GM23248 (cell line): ENCODE measurements at regions not wholly inside any gene's neighbourhood (a gene's known extent, or its start where the extent isn't known, plus 50 kb on each side); places are given as distances from the start of the nearest gene placed in this dataset.

Source experiments
- DNase-seq: peaks from one replicate; pipeline ENCODE4 v3.0.0-alpha.2; 2015
- H2AFZ ChIP-seq: fragments of 200-600 bp; sonication (generic); 2 replicates; pipeline ENCODE4 v1.6.1; 2016; ENCODE audit warnings: antibody characterized with exemption
- H3F3A ChIP-seq: fragments of 200-600 bp; sonication (generic); 2 replicates; pipeline ENCODE4 v1.6.1; 2016; ENCODE audit warnings: mild to moderate bottlenecking, antibody characterized with exemption, mixed run types; ENCODE audit not compliant: insufficient read depth
- H3K27ac ChIP-seq: fragments of 200-600 bp; sonication (generic); 2 replicates; pipeline ENCODE4 v1.5.1; 2016; ENCODE audit warnings: mild to moderate bottlenecking
- H3K27me3 ChIP-seq: fragments of 200-600 bp; sonication (generic); replicated peaks from 2 replicates; pipeline ENCODE4 v1.6.1; 2016; ENCODE audit warnings: mild to moderate bottlenecking; ENCODE audit not compliant: insufficient read depth
- H3K36me3 ChIP-seq: fragments of 200-600 bp; sonication (generic); 2 replicates; pipeline ENCODE4 v1.6.1; 2016; ENCODE audit warnings: low read depth, mild to moderate bottlenecking
- H3K4me1 ChIP-seq: fragments of 200-600 bp; sonication (generic); 2 replicates; pipeline ENCODE4 v1.6.1; 2016; ENCODE audit warnings: mild to moderate bottlenecking; ENCODE audit not compliant: insufficient read depth
- H3K4me2 ChIP-seq: fragments of 200-600 bp; sonication (generic); one replicate; pipeline ENCODE4 v1.6.1; 2016; ENCODE audit warnings: mild to moderate bottlenecking; ENCODE audit not compliant: unreplicated experiment
- H3K4me3 ChIP-seq: fragments of 200-600 bp; sonication (generic); 2 replicates; pipeline ENCODE4 v1.5.1; 2016; ENCODE audit warnings: mild to moderate bottlenecking
- H3K79me2 ChIP-seq: fragments of 200-600 bp; sonication (generic); 2 replicates; pipeline ENCODE4 v1.6.1; 2016; ENCODE audit warnings: mild to moderate bottlenecking; ENCODE audit not compliant: insufficient read depth
- H3K9ac ChIP-seq: fragments of 200-600 bp; sonication (generic); 2 replicates; pipeline ENCODE4 v1.6.1; 2016; ENCODE audit warnings: mild to moderate bottlenecking
- H3K9me2 ChIP-seq: fragments of 200-600 bp; sonication (generic); 2 replicates; pipeline ENCODE4 v1.6.1; 2016; ENCODE audit warnings: mixed run types, mild to moderate bottlenecking, moderate library complexity; ENCODE audit not compliant: insufficient read depth
- H3K9me3 ChIP-seq: fragments of 200-600 bp; sonication (generic); one replicate; pipeline ENCODE4 v1.6.1; 2017; ENCODE audit warnings: low read depth
- H4K20me1 ChIP-seq: fragments of 200-600 bp; sonication (generic); 2 replicates; pipeline ENCODE4 v1.6.0; 2016; ENCODE audit not compliant: insufficient read depth
- EZH2 ChIP-seq: fragments of 200-600 bp; sonication (generic); IDR thresholded peaks from 2 replicates; pipeline ENCODE4 v1.6.1; 2018; ENCODE audit warnings: antibody characterized with exemption, mild to moderate bottlenecking; ENCODE audit not compliant: insufficient read depth, poor library complexity, severe bottlenecking
- EZH2phosphoT487 ChIP-seq: fragments of 200-600 bp; sonication (generic); IDR thresholded peaks from 2 replicates; pipeline ENCODE4 v1.6.1; 2018; ENCODE audit warnings: antibody characterized with exemption, moderate library complexity, mild to moderate bottlenecking, low read depth; ENCODE audit not compliant: insufficient read depth
- WGBS, 2 experiments: methylation state at CpG; one replicate each; pipeline ENCODE4 v1.1.6; 2015 to 2017; ENCODE audit warnings: low lambda C conversion rate in 2 of 2, low coverage in 1 of 2; ENCODE audit errors: missing lambda C conversion rate in 2 of 2; 5-methylcytosine and 5-hydroxymethylcytosine counted together
- in situ Hi-C: fragments of 300-500 bp; cut with MboI; formaldehyde crosslinking; loops from 2 replicates; pipeline ENCODE4 v1.15.0; 2020

DNA sequence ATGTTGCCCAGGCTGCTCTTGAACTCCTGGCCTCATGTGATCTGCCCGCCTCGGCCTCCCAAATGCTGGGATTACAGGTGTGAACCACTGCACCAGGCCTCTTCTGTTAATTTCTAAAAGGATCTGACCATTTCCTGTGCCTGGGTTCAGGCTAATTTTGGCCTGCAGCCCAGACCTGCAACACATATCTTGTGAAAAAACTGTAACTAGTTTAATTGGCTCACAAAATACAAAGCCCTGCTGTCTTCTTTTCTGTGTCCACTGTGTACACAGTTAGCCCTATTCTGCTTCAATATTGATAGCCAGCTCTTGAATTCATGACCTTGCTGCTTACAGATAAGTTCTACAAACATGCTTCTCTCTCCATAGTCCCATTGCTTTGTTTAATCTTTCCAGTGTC is 753.5 kb downstream of the PDHA2 start:
- no peaks in the 10 kb centered on the region for H3K36me3 ChIP-seq
- H3F3A ChIP-seq: no peaks in the 10 kb centered on the region
- in situ Hi-C loops: no loop called here
- H3K79me2 ChIP-seq: no peaks in the 10 kb centered on the region
- no peak overlapping the region for H2AFZ ChIP-seq
- DNase-seq: no peak
- H4K20me1 ChIP-seq: no peaks in the 10 kb centered on the region
- no peak overlapping the region for H3K4me2 ChIP-seq
- TF ChIP-seq EZH2phosphoT487: no peak
- TF ChIP-seq EZH2: no peak
- H3K9me2 ChIP-seq: no peaks in the 10 kb centered on the region
- no peaks in the 10 kb centered on the region for H3K4me1 ChIP-seq
- H3K4me3 ChIP-seq: no peak overlapping the region
- 17 to 33% methylated on average over 2 of the region's 2 CpGs for WGBS, 2 experiments
- no peak overlapping the region for H3K27ac ChIP-seq
- H3K9me3 ChIP-seq: no peaks in the 10 kb centered on the region
- no peaks in the 10 kb centered on the region for H3K27me3 ChIP-seq
- H3K9ac ChIP-seq: no peak overlapping the region

DNA sequence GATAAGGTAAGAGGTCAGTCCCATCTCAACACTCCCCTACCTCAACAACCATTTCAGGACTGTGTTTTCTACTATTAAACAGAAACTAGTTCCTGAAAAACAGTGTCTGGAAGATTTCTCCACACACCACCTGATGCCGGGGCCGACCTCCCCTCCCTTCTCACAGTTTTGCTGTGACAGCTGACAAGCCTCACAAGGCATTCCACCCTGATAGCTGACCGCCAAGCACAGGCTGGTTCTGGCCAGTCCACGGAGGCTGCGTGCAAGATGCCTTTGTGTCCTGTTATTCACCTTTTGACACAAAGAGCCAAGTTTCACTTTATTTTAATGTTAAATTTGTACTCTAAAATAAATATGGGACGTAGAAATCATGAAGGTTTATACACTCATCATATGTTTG is 758.6 kb downstream of the PDHA2 start:
- Histone ChIP-seq H3K4me1 (no peaks in the 10 kb centered on the region), H3K79me2 (no peaks in the 10 kb centered on the region), H3K27ac (no peak overlapping the region), H3K9ac (no peak overlapping the region), H3K9me3 (no peaks in the 10 kb centered on the region), H3K27me3 (no peaks in the 10 kb centered on the region), H3F3A (no peaks in the 10 kb centered on the region), H4K20me1 (no peaks in the 10 kb centered on the region), H3K36me3 (no peaks in the 10 kb centered on the region), H3K4me2 (no peak overlapping the region), H3K4me3 (no peak overlapping the region), H2AFZ (no peak overlapping the region), H3K9me2 (no peaks in the 10 kb centered on the region)
- no peak for DNase-seq
- in situ Hi-C loops: no loop called here
- 8 to 9% methylated on average over 6 of the region's 6 CpGs for WGBS, 2 experiments
- TF ChIP-seq EZH2 (no peak), EZH2phosphoT487 (no peak)

DNA sequence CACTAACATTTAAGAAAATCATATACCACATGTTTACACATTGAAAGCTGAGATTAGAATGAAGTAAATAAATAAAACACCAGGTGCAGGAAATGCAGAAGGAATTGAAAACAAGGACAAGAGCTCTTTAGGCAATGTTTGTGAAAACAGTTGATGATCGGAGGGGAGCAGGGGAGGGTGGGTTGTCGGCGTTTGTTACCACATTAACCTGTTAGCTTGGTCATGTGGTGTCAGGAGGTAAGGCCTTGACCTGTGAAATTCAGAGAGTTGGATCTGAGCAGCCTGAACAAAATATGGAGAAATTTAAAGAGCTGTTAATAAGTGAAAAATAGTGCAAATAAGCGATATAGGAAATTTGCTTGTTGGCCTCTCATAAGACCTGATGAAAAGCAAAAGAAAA is 759.9 kb downstream of the PDHA2 start:
- no peak overlapping the region for H2AFZ ChIP-seq
- H3K4me3 ChIP-seq: no peak overlapping the region
- H3K9me2 ChIP-seq: no peaks in the 10 kb centered on the region
- no peaks in the 10 kb centered on the region for H4K20me1 ChIP-seq
- H3K9ac ChIP-seq: no peak overlapping the region
- DNase-seq: no peak
- H3K4me2 ChIP-seq: no peak overlapping the region
- H3K79me2 ChIP-seq: no peaks in the 10 kb centered on the region
- no peaks in the 10 kb centered on the region for H3F3A ChIP-seq
- TF ChIP-seq EZH2phosphoT487 (no peak), EZH2 (no peak)
- no peaks in the 10 kb centered on the region for H3K27me3 ChIP-seq
- no peaks in the 10 kb centered on the region for H3K4me1 ChIP-seq
- no peaks in the 10 kb centered on the region for H3K9me3 ChIP-seq
- H3K27ac ChIP-seq: no peak overlapping the region
- no peaks in the 10 kb centered on the region for H3K36me3 ChIP-seq
- 37 to 39% methylated on average over 4 of the region's 4 CpGs for WGBS, 2 experiments
- in situ Hi-C loops: no loop called here

DNA sequence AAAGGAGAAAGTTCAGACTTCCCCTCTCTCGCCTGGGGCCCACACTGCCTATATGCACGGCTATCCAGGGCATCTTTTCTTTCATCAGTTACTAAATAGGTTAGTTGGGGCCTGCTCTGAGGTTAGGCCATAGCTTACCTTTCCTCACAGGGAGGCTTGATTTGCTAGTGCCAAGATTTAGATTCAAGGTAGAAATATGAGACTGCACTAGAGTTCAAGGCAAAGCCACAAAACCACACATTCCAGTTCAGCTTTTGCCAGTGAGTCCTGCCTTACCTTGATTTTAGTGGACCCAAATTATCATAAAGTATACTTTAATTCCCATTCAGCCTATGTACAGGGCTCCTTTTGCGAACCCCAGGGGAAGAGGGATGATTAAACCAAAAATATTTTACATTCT is 762.8 kb downstream of the PDHA2 start:
- no peaks in the 10 kb centered on the region for H3K79me2 ChIP-seq
- no peak overlapping the region for H3K9ac ChIP-seq
- H3K27me3 ChIP-seq: no peaks in the 10 kb centered on the region
- no peak overlapping the region for H3K4me2 ChIP-seq
- in situ Hi-C loops: no loop called here
- H3K9me3 ChIP-seq: no peaks in the 10 kb centered on the region
- WGBS, 2 experiments: 7 to 18% methylated on average over 3 of the region's 3 CpGs
- H3K27ac ChIP-seq: no peak overlapping the region
- DNase-seq: no peak
- H3K4me3 ChIP-seq: no peak overlapping the region
- no peaks in the 10 kb centered on the region for H3F3A ChIP-seq
- no peaks in the 10 kb centered on the region for H3K36me3 ChIP-seq
- no peaks in the 10 kb centered on the region for H4K20me1 ChIP-seq
- no peaks in the 10 kb centered on the region for H3K4me1 ChIP-seq
- TF ChIP-seq EZH2phosphoT487 (no peak), EZH2 (no peak)
- H2AFZ ChIP-seq: no peak overlapping the region
- no peaks in the 10 kb centered on the region for H3K9me2 ChIP-seq

DNA sequence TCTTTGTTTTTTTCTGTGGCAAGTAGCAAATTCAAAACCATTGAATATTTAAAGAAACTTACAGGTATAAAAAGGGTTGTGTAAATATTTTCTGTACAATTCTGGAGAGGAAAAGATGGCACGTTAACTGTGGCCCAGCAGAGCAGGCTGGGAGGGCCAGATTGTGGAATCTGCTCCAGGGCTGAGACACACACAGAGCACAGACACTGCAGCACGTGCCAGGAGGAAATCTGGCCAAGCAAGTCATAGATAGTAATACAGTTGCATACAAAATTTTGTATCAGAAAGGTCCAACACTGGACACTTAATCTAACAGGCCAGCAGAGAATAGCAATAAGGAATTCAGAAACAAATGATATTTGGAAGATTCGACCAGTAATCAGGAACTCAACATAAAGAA is 763.7 kb downstream of the PDHA2 start:
- no peaks in the 10 kb centered on the region for H3K36me3 ChIP-seq
- no peak overlapping the region for H3K9ac ChIP-seq
- no peaks in the 10 kb centered on the region for H4K20me1 ChIP-seq
- no peaks in the 10 kb centered on the region for H3K9me3 ChIP-seq
- H3K79me2 ChIP-seq: no peaks in the 10 kb centered on the region
- H3K27ac ChIP-seq: no peak overlapping the region
- DNase-seq: no peak
- H3K4me2 ChIP-seq: no peak overlapping the region
- no peak overlapping the region for H2AFZ ChIP-seq
- TF ChIP-seq EZH2phosphoT487 (no peak), EZH2 (no peak)
- no peak overlapping the region for H3K4me3 ChIP-seq
- in situ Hi-C loops: no loop called here
- H3F3A ChIP-seq: no peaks in the 10 kb centered on the region
- no peaks in the 10 kb centered on the region for H3K4me1 ChIP-seq
- H3K9me2 ChIP-seq: no peaks in the 10 kb centered on the region
- WGBS, 2 experiments: 0 to 2% methylated on average over 3 of the region's 3 CpGs
- no peaks in the 10 kb centered on the region for H3K27me3 ChIP-seq
